Kidney epithelial cell (primary cell): ENCODE measurements at regions not wholly inside any gene's neighbourhood (a gene's known extent, or its start where the extent isn't known, plus 50 kb on each side); places are given as distances from the start of the nearest gene placed in this dataset.

Experiments
- DNase-seq: peaks from one replicate; pipeline ENCODE4 v3.0.0-alpha.2; 2010; ENCODE audit warnings: low read depth
- H3K27me3 ChIP-seq: 2 replicates; pipeline ENCODE4 v1.6.0; 2011; ENCODE audit warnings: low read length; ENCODE audit not compliant: control insufficient read depth, insufficient read depth
- H3K36me3 ChIP-seq: 2 replicates; pipeline ENCODE4 v1.5.1; 2011; ENCODE audit warnings: low read length; ENCODE audit not compliant: control insufficient read depth, insufficient read depth
- H3K4me3 ChIP-seq: 2 replicates; pipeline ENCODE4 v1.5.1; 2011; ENCODE audit warnings: low read depth, mild to moderate bottlenecking, control low read depth, low read length
- TF ChIP-seq, protein P1 (sequence below): IDR thresholded peaks from 2 replicates; pipeline ENCODE4 v1.5.1; 2011; ENCODE audit warnings: mild to moderate bottlenecking, moderate library complexity, low read length, control low read depth, inconsistent platforms; ENCODE audit not compliant: insufficient read depth, poor library complexity, severe bottlenecking

- TF ChIP-seq, protein P1, sequence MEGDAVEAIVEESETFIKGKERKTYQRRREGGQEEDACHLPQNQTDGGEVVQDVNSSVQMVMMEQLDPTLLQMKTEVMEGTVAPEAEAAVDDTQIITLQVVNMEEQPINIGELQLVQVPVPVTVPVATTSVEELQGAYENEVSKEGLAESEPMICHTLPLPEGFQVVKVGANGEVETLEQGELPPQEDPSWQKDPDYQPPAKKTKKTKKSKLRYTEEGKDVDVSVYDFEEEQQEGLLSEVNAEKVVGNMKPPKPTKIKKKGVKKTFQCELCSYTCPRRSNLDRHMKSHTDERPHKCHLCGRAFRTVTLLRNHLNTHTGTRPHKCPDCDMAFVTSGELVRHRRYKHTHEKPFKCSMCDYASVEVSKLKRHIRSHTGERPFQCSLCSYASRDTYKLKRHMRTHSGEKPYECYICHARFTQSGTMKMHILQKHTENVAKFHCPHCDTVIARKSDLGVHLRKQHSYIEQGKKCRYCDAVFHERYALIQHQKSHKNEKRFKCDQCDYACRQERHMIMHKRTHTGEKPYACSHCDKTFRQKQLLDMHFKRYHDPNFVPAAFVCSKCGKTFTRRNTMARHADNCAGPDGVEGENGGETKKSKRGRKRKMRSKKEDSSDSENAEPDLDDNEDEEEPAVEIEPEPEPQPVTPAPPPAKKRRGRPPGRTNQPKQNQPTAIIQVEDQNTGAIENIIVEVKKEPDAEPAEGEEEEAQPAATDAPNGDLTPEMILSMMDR = no peak
- Histone ChIP-seq H3K4me3 (no peak overlapping the region), H3K27me3 (no peaks in the 10 kb centered on the region), H3K36me3 (no peaks in the 10 kb centered on the region)
- DNase-seq = no peak
Measured at GRCh38 chr11:109362059-109362458, 59.9 kb upstream of the C11orf87 start.

- DNase-seq = no peak
- no peak overlapping the region for H3K4me3 ChIP-seq
- no peaks in the 10 kb centered on the region for H3K27me3 ChIP-seq
- TF ChIP-seq, protein P1 = no peak
- no peaks in the 10 kb centered on the region for H3K36me3 ChIP-seq
Measured at GRCh38 chr11:109363682-109364081, 58.3 kb upstream of the C11orf87 start.

DNA sequence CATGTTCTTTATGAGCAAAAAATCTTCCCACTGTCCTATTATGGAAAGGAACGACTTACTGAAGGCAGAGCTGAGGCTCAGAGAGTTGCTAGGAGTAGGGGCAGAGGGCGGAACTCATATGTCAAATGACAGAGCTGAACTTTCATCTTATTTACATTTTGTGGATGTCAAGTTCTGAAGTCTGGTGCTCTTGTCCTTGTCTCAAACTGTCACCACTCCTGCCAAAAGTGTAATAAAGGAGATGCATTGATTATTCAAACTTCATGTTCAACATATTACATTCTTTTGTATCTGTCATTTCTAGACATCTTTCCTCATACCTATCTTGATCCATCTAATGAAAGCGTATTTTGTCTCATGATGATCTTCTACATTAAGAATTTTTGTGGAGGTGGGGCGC lies 57.1 kb upstream of the C11orf87 start:
- TF ChIP-seq, protein P1 = no peak
- DNase-seq = no peak
- Histone ChIP-seq H3K27me3 (no peaks in the 10 kb centered on the region), H3K4me3 (no peak overlapping the region), H3K36me3 (no peaks in the 10 kb centered on the region)

DNA sequence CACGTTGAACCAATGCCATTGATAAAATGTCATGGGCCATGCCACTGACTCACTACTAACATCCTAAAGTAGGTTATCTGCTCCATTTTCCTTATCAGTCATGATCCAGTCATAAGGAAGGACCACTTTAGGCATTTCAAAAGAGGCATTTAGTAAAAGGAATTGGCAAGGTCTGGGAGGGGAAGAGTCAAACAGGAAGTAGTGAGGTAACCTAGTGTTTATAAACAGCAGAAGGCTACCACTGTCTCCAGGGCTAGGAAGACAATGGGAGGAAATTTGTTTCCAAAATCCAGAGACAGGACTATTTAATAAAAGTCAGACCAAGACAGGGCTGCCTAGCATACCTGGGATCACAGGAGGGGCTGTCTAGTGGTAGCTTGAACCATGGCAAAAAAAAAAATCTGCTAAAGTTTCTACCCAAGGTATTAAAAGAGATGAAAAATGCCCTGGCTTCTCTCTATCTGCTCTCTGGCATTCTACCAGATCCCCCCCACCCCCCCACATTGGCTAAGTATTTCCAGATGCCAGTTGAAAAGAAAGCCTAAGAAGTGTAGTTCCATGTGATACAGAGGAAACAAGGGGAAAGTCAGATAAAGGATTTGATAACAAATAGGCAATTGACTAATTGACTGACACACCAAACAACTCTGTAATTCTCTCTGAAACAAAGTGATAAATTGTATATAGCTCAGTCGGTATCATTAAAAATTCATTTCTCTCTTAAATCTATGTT lies 50.4 kb upstream of the C11orf87 start:
- H3K4me3 ChIP-seq = no peak overlapping the region
- no peaks in the 10 kb centered on the region for H3K27me3 ChIP-seq
- DNase-seq = no peak
- H3K36me3 ChIP-seq = no peaks in the 10 kb centered on the region
- TF ChIP-seq, protein P1 = no peak
